CD14-positive monocyte (primary cell): ENCODE measurements at regions not wholly inside any gene's neighbourhood (a gene's known extent, or its start where the extent isn't known, plus 50 kb on each side); places are given as distances from the start of the nearest gene placed in this dataset.

Source experiments
- DNase-seq, 3 donors: peaks; one replicate each; pipeline ENCODE4 v3.0.0-alpha.2; 2011 to 2022
- H2AFZ ChIP-seq: 2 replicates; pipeline ENCODE4 v1.6.0; 2012; ENCODE audit warnings: mild to moderate bottlenecking, low read depth, low read length, inconsistent platforms; ENCODE audit not compliant: insufficient read depth, poor library complexity, severe bottlenecking
- H3K27ac ChIP-seq, 2 donors: 1 replicate in 1 of 2; 2 replicates in 1 of 2; pipeline ENCODE4 v1.5.1; 2012 to 2013; ENCODE audit warnings: low read length in 2 of 2, control low read depth in 1 of 2, inconsistent platforms in 1 of 2, low read depth in 1 of 2, mild to moderate bottlenecking in 1 of 2
- H3K27me3 ChIP-seq, 2 donors: one replicate each; pipeline versions ENCODE4 v1.6.0 to v1.6.1; 2011 to 2013; ENCODE audit warnings: low read length in 2 of 2; ENCODE audit not compliant: control insufficient read depth in 2 of 2, insufficient read depth in 2 of 2
- H3K36me3 ChIP-seq, 2 donors: replicated peaks in 1 of 2; 1 replicate in 1 of 2; 2 replicates in 1 of 2; pipeline versions ENCODE4 v1.5.1 to v1.6.1; 2012 to 2013; ENCODE audit warnings: low read length in 2 of 2, control low read depth in 1 of 2, inconsistent platforms in 1 of 2, mild to moderate bottlenecking in 1 of 2; ENCODE audit not compliant: insufficient read depth in 2 of 2, control insufficient read depth in 1 of 2
- H3K4me1 ChIP-seq, 2 donors: 1 replicate in 1 of 2; 2 replicates in 1 of 2; pipeline versions ENCODE4 v1.5.1 to v1.6.1; 2012 to 2013; ENCODE audit warnings: low read length in 2 of 2, control low read depth in 1 of 2, inconsistent platforms in 1 of 2, mild to moderate bottlenecking in 1 of 2, moderate library complexity in 1 of 2; ENCODE audit not compliant: insufficient read depth in 2 of 2, control insufficient read depth in 1 of 2
- H3K4me2 ChIP-seq: replicated peaks from 2 replicates; pipeline ENCODE3; 2012; ENCODE audit warnings: low read length, moderate library complexity, mild to moderate bottlenecking; ENCODE audit not compliant: poor library complexity, severe bottlenecking; ENCODE audit errors: extremely low read depth
- H3K4me3 ChIP-seq, 3 experiments: fragments of 200-600 bp in 1 of 3; sonication (generic) in 1 of 3; replicated peaks in 1 of 3; 1 replicate in 2 of 3; 2 replicates in 1 of 3; pipeline ENCODE4 v1.5.1; 2011 to 2013; ENCODE audit warnings: low read length in 3 of 3, mild to moderate bottlenecking in 3 of 3, control low read depth in 2 of 3, low read depth in 2 of 3, inconsistent platforms in 1 of 3, moderate library complexity in 1 of 3
- H3K79me2 ChIP-seq: 2 replicates; pipeline ENCODE4 v1.6.0; 2012; ENCODE audit warnings: mild to moderate bottlenecking, control low read depth, inconsistent platforms, low read length, moderate library complexity; ENCODE audit not compliant: insufficient read depth
- H3K9ac ChIP-seq: 2 replicates; pipeline ENCODE4 v1.6.0; 2017; ENCODE audit warnings: low read length, mild to moderate bottlenecking; ENCODE audit not compliant: insufficient read depth, poor library complexity, severe bottlenecking
- H3K9me3 ChIP-seq, 2 donors: replicated peaks in 1 of 2; 1 replicate in 1 of 2; 2 replicates in 1 of 2; pipeline versions ENCODE4 v1.5.1 to v1.6.1; 2012 to 2013; ENCODE audit warnings: low read length in 2 of 2, control low read depth in 1 of 2; ENCODE audit not compliant: control insufficient read depth in 1 of 2, insufficient read depth in 1 of 2
- H4K20me1 ChIP-seq: 2 replicates; pipeline ENCODE4 v1.6.0; 2012; ENCODE audit warnings: mild to moderate bottlenecking, low read length, control low read depth, moderate library complexity; ENCODE audit not compliant: insufficient read depth
- H3K27ac Mint-ChIP-seq, 7 donors: one replicate each; pipeline ENCODE4 v1.8.0; 2020; ENCODE audit warnings: mild to moderate bottlenecking in 7 of 7, mixed read lengths in 7 of 7, moderate library complexity in 6 of 7, inconsistent platforms in 2 of 7
- H3K27me3 Mint-ChIP-seq, 3 donors: one replicate each; pipeline ENCODE4 v1.8.0; 2021 to 2022; ENCODE audit warnings: low read depth in 3 of 3, mild to moderate bottlenecking in 3 of 3, mixed read lengths in 3 of 3, moderate library complexity in 3 of 3, inconsistent platforms in 1 of 3
- H3K36me3 Mint-ChIP-seq, 2 donors: one replicate each; pipeline ENCODE4 v1.8.0; 2020; ENCODE audit warnings: mixed read lengths in 2 of 2, inconsistent platforms in 1 of 2, mild to moderate bottlenecking in 1 of 2
- H3K4me1 Mint-ChIP-seq: one replicate; pipeline ENCODE4 v1.8.0; 2020; ENCODE audit warnings: mild to moderate bottlenecking, mixed read lengths
- H3K4me3 Mint-ChIP-seq, 2 donors: one replicate each; pipeline ENCODE4 v1.8.0; 2020; ENCODE audit warnings: mild to moderate bottlenecking in 2 of 2, mixed read lengths in 2 of 2, moderate library complexity in 1 of 2
- H3K9me3 Mint-ChIP-seq, 7 donors: one replicate each; pipeline ENCODE4 v1.8.0; 2020 to 2022; ENCODE audit warnings: mixed read lengths in 7 of 7, mild to moderate bottlenecking in 6 of 7, moderate library complexity in 6 of 7, inconsistent platforms in 2 of 7
- WGBS: methylation state at CpG from one replicate; pipeline ENCODE4 v1.1.5; 2013; ENCODE audit warnings: missing lambda C conversion rate; ENCODE audit not compliant: insufficient coverage; 5-methylcytosine and 5-hydroxymethylcytosine counted together
- intact Hi-C, 2 donors: fragments of 100-400 bp; cut with micrococcal nuclease; formaldehyde crosslinking; loops; one replicate each; pipeline versions ENCODE4 v1.15.0 to v1.15.1; 2023
- TF ChIP-seq, protein P1 (sequence below): fragments of 200-600 bp; IDR thresholded peaks from one replicate; pipeline ENCODE4 v1.8.0; 2022; ENCODE audit warnings: antibody characterized with exemption, mild to moderate bottlenecking

DNA sequence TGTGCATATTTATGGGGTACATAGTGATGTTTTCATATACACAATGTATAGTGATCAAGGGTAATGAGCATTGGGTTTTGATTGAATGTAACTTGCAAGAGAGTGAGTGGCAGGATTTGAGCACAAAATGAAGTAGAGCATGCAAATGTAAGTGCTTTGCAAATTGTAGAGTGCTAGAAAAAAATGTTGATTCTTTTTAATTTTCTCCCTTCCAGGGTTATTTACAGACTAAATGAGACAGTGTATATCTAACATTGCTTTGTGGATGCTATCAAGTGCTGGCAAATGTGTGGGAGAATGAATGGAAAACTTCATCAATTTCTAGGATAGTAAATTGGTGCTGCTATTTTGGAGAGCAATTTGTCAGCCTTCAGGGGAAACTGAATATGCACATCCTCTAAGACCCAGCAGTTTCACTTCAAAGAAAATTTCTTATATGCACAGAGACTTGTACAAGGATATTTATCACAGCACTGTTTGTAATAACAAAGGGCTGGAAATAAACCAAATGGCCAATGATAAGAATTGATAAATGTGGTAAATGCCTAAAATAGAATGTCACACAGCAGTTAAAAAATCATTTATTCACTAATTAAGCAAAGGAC is 120.6 kb upstream of the PLPP4 start:
- H3K36me3 Mint-ChIP-seq, result no peaks in the 10 kb centered on the region

GRCh38 chr10:120336911-120337540 is 120.0 kb upstream of the PLPP4 start:
- intact Hi-C loops, result loop anchor here in 1 of 2 donors (10.0 kb wide), 1 partner anchor 582 kb away; no protein-coding TSS in a partner anchor
- peak; percentile 2 to 21 (median 12) for DNase-seq
- no peak overlapping the region for H3K27ac Mint-ChIP-seq
- H3K9me3 Mint-ChIP-seq, result peaks cover 0 to 10% (median 0%) of the 10 kb centered on the region in 7 donors
- no peak overlapping the region for H3K4me2 ChIP-seq
- no peaks in the 10 kb centered on the region for H3K36me3 Mint-ChIP-seq
- no peaks in the 10 kb centered on the region for H3K4me1 Mint-ChIP-seq
- no peak overlapping the region for H3K9ac ChIP-seq
- H2AFZ ChIP-seq, result no peak overlapping the region
- no peaks in the 10 kb centered on the region for H3K4me1 ChIP-seq
- no peaks in the 10 kb centered on the region for H3K36me3 ChIP-seq
- H3K27me3 Mint-ChIP-seq, result peaks cover 0 to 4% (median 2%) of the 10 kb centered on the region in 3 donors
- H3K27ac ChIP-seq, result no peak overlapping the region
- no peaks in the 10 kb centered on the region for H4K20me1 ChIP-seq
- no peak overlapping the region for H3K4me3 Mint-ChIP-seq
- peaks cover 0 to 3% of the 10 kb centered on the region in 2 donors for H3K9me3 ChIP-seq
- H3K79me2 ChIP-seq, result no peaks in the 10 kb centered on the region
- no peaks in the 10 kb centered on the region for H3K27me3 ChIP-seq
- H3K4me3 ChIP-seq, result no peak overlapping the region
- TF ChIP-seq, protein P1, sequence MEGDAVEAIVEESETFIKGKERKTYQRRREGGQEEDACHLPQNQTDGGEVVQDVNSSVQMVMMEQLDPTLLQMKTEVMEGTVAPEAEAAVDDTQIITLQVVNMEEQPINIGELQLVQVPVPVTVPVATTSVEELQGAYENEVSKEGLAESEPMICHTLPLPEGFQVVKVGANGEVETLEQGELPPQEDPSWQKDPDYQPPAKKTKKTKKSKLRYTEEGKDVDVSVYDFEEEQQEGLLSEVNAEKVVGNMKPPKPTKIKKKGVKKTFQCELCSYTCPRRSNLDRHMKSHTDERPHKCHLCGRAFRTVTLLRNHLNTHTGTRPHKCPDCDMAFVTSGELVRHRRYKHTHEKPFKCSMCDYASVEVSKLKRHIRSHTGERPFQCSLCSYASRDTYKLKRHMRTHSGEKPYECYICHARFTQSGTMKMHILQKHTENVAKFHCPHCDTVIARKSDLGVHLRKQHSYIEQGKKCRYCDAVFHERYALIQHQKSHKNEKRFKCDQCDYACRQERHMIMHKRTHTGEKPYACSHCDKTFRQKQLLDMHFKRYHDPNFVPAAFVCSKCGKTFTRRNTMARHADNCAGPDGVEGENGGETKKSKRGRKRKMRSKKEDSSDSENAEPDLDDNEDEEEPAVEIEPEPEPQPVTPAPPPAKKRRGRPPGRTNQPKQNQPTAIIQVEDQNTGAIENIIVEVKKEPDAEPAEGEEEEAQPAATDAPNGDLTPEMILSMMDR, result peak; percentile 80
- 20% methylated on average over 1 of the region's 4 CpGs for WGBS

More for the DNA sequence above, 120.6 kb upstream of the PLPP4 start:
- no peak overlapping the region for H3K27ac ChIP-seq
- H3K4me3 ChIP-seq, result no peak overlapping the region
- H3K4me3 Mint-ChIP-seq, result no peak overlapping the region
- intact Hi-C loops, result loop anchor here in 1 of 2 donors (10.0 kb wide), 1 partner anchor 582 kb away; no protein-coding TSS in a partner anchor
- no peaks in the 10 kb centered on the region for H3K4me1 Mint-ChIP-seq
- H3K27me3 ChIP-seq, result no peaks in the 10 kb centered on the region
- H3K27ac Mint-ChIP-seq, result no peak overlapping the region
- H2AFZ ChIP-seq, result no peak overlapping the region
- no peaks in the 10 kb centered on the region for H3K4me1 ChIP-seq
- no peaks in the 10 kb centered on the region for H4K20me1 ChIP-seq
- H3K36me3 ChIP-seq, result no peaks in the 10 kb centered on the region
- H3K27me3 Mint-ChIP-seq, result peaks cover 0 to 4% (median 2%) of the 10 kb centered on the region in 3 donors
- no peak overlapping the region for H3K4me2 ChIP-seq
- H3K9me3 Mint-ChIP-seq, result peaks cover 0 to 6% (median 0%) of the 10 kb centered on the region in 7 donors
- TF ChIP-seq, protein P1, result no peak
- H3K9ac ChIP-seq, result no peak overlapping the region
- no peak for DNase-seq
- H3K9me3 ChIP-seq, result peaks cover 0 to 3% of the 10 kb centered on the region in 2 donors
- H3K79me2 ChIP-seq, result no peaks in the 10 kb centered on the region
